ENCODE measurements at regions not wholly inside any gene's neighbourhood (a gene's known extent, or its start where the extent isn't known, plus 50 kb on each side); places are given as distances from the start of the nearest gene placed in this dataset.
"Not testable (repeated sequence)": the region's sequence is repeated elsewhere in the genome, so short reads cannot be mapped to it uniquely, and the experiment has no call there.

GRCh38 chr5:62221881-62222280 lies 84.1 kb upstream of the KIF2A start:
- DNase-seq (ENCODE audit: low spot score); ATAC-seq; H3K4me3 Mint-ChIP-seq; H3K36me3 Mint-ChIP-seq; H3K27ac Mint-ChIP-seq; H3K9me3 Mint-ChIP-seq: not testable (repeated sequence)
- peaks cover 13 to 16% of the 10 kb centered on the region in 2 donors for H3K4me1 Mint-ChIP-seq (ENCODE audit: low read depth in 2 of 2)
- peaks cover 17 to 34% of the 10 kb centered on the region in 2 donors for H3K27me3 Mint-ChIP-seq

- ATAC-seq, result not testable (repeated sequence)
These were observed 83.7 kb upstream of the KIF2A start for GRCh38 chr5:62222305-62222704.

GRCh38 chr5:62223312-62223670 lies 82.7 kb upstream of the KIF2A start:
- Mint-ChIP-seq H3K27ac (peak overlapping the region; percentile 74 to 87), H3K4me3 (peak overlapping the region; percentile 96), H3K4me1 (ENCODE audit: low read depth in 2 of 2) (peaks cover 17 to 19% of the 10 kb centered on the region in 2 donors), H3K27me3 (peaks cover 21 to 35% of the 10 kb centered on the region in 2 donors)
- not testable (repeated sequence) for H3K9me3 Mint-ChIP-seq, H3K36me3 Mint-ChIP-seq
- DNase-seq (ENCODE audit: low spot score), result peak; percentile 80
- ATAC-seq, result peak; percentile 94 to 96

More at GRCh38 chr5:62222305-62222704, 83.7 kb upstream of the KIF2A start:
- Mint-ChIP-seq H3K27me3 (peaks cover 21 to 38% of the 10 kb centered on the region in 2 donors), H3K4me1 (ENCODE audit: low read depth in 2 of 2) (peaks cover 14 to 16% of the 10 kb centered on the region in 2 donors)
- H3K27ac Mint-ChIP-seq; DNase-seq (ENCODE audit: low spot score); H3K36me3 Mint-ChIP-seq; H3K4me3 Mint-ChIP-seq; H3K9me3 Mint-ChIP-seq: not testable (repeated sequence)

- H3K9me3 Mint-ChIP-seq; H3K36me3 Mint-ChIP-seq; ATAC-seq; DNase-seq (ENCODE audit: low spot score): not testable (repeated sequence)
- peaks cover 20 to 22% of the 10 kb centered on the region in 2 donors for H3K4me1 Mint-ChIP-seq (ENCODE audit: low read depth in 2 of 2)
- H3K27ac Mint-ChIP-seq, result peak overlapping the region; percentile 74 to 87
- H3K27me3 Mint-ChIP-seq, result peaks cover 17 to 26% of the 10 kb centered on the region in 2 donors
- H3K4me3 Mint-ChIP-seq, result peak overlapping the region; percentile 96
These were observed 80.9 kb upstream of the KIF2A start for GRCh38 chr5:62224987-62225601.

- DNase-seq (ENCODE audit: low spot score); ATAC-seq; H3K9me3 Mint-ChIP-seq; H3K36me3 Mint-ChIP-seq; H3K4me3 Mint-ChIP-seq: not testable (repeated sequence)
- peaks cover 11 to 15% of the 10 kb centered on the region in 2 donors for H3K4me1 Mint-ChIP-seq (ENCODE audit: low read depth in 2 of 2)
- H3K27ac Mint-ChIP-seq, result peak overlapping the region in 1 of 2 donors; percentile 81
- H3K27me3 Mint-ChIP-seq, result peaks cover 7 to 11% of the 10 kb centered on the region in 2 donors
These were observed 75.1 kb upstream of the KIF2A start for GRCh38 chr5:62230876-62231388.

GRCh38 chr5:62231576-62231975 lies 74.4 kb upstream of the KIF2A start:
- ATAC-seq, result no peak
- H3K4me3 Mint-ChIP-seq, result no peak overlapping the region
- H3K36me3 Mint-ChIP-seq, result no peaks in the 10 kb centered on the region
- peak overlapping the region in 1 of 2 donors; percentile 81 for H3K27ac Mint-ChIP-seq
- H3K9me3 Mint-ChIP-seq, result no peaks in the 10 kb centered on the region
- DNase-seq (ENCODE audit: low spot score), result no peak
- peaks cover 11 to 15% of the 10 kb centered on the region in 2 donors for H3K4me1 Mint-ChIP-seq (ENCODE audit: low read depth in 2 of 2)
- peaks cover 7 to 11% of the 10 kb centered on the region in 2 donors for H3K27me3 Mint-ChIP-seq

GRCh38 chr5:62232218-62232617 lies 73.8 kb upstream of the KIF2A start:
- DNase-seq (ENCODE audit: low spot score); H3K27me3 Mint-ChIP-seq; H3K4me3 Mint-ChIP-seq; ATAC-seq; H3K36me3 Mint-ChIP-seq; H3K9me3 Mint-ChIP-seq: not testable (repeated sequence)
- H3K4me1 Mint-ChIP-seq (ENCODE audit: low read depth in 2 of 2), result peaks cover 8 to 15% of the 10 kb centered on the region in 2 donors
- peak overlapping the region in 1 of 2 donors; percentile 81 for H3K27ac Mint-ChIP-seq

GRCh38 chr5:62233083-62234046 lies 72.6 kb upstream of the KIF2A start:
- H3K27me3 Mint-ChIP-seq; H3K4me3 Mint-ChIP-seq; H3K36me3 Mint-ChIP-seq; DNase-seq (ENCODE audit: low spot score); H3K9me3 Mint-ChIP-seq: not testable (repeated sequence)
- ATAC-seq, result peak; percentile 71 to 90
- H3K4me1 Mint-ChIP-seq (ENCODE audit: low read depth in 2 of 2), result peaks cover 5 to 12% of the 10 kb centered on the region in 2 donors
- H3K27ac Mint-ChIP-seq, result peak overlapping the region; percentile 19 to 31

GRCh38 chr5:62236593-62236992 lies 69.4 kb upstream of the KIF2A start:
- not testable (repeated sequence) for H3K4me3 Mint-ChIP-seq; H3K36me3 Mint-ChIP-seq; DNase-seq (ENCODE audit: low spot score); H3K9me3 Mint-ChIP-seq; H3K27me3 Mint-ChIP-seq
- peak in 1 of 2 donors; percentile 80 for ATAC-seq
- H3K27ac Mint-ChIP-seq, result peak overlapping the region in 1 of 2 donors; percentile 57
- H3K4me1 Mint-ChIP-seq (ENCODE audit: low read depth in 2 of 2), result peaks cover 3 to 15% of the 10 kb centered on the region in 2 donors

GRCh38 chr5:62237944-62238343 lies 68.1 kb upstream of the KIF2A start:
- H3K27ac Mint-ChIP-seq; H3K36me3 Mint-ChIP-seq; H3K27me3 Mint-ChIP-seq; H3K9me3 Mint-ChIP-seq; H3K4me3 Mint-ChIP-seq; ATAC-seq; DNase-seq (ENCODE audit: low spot score): not testable (repeated sequence)
- peaks cover 6 to 15% of the 10 kb centered on the region in 2 donors for H3K4me1 Mint-ChIP-seq (ENCODE audit: low read depth in 2 of 2)

GRCh38 chr5:62238584-62238983 lies 67.4 kb upstream of the KIF2A start:
- H3K9me3 Mint-ChIP-seq; H3K36me3 Mint-ChIP-seq; H3K27ac Mint-ChIP-seq; H3K27me3 Mint-ChIP-seq; H3K4me3 Mint-ChIP-seq; DNase-seq (ENCODE audit: low spot score); ATAC-seq: not testable (repeated sequence)
- H3K4me1 Mint-ChIP-seq (ENCODE audit: low read depth in 2 of 2), result peaks cover 5 to 10% of the 10 kb centered on the region in 2 donors

GRCh38 chr5:62240494-62240893 lies 65.5 kb upstream of the KIF2A start:
- not testable (repeated sequence) for ATAC-seq; H3K4me3 Mint-ChIP-seq; H3K27ac Mint-ChIP-seq; H3K36me3 Mint-ChIP-seq; DNase-seq (ENCODE audit: low spot score); H3K4me1 Mint-ChIP-seq (ENCODE audit: low read depth in 2 of 2); H3K27me3 Mint-ChIP-seq; H3K9me3 Mint-ChIP-seq

- H3K27me3 Mint-ChIP-seq; H3K36me3 Mint-ChIP-seq; H3K27ac Mint-ChIP-seq; ATAC-seq; DNase-seq (ENCODE audit: low spot score); H3K9me3 Mint-ChIP-seq; H3K4me3 Mint-ChIP-seq; H3K4me1 Mint-ChIP-seq (ENCODE audit: low read depth in 2 of 2): not testable (repeated sequence)
These were observed 64.0 kb upstream of the KIF2A start for GRCh38 chr5:62242000-62242399.

- H3K36me3 Mint-ChIP-seq; H3K9me3 Mint-ChIP-seq; H3K4me3 Mint-ChIP-seq; H3K27me3 Mint-ChIP-seq; DNase-seq (ENCODE audit: low spot score); ATAC-seq; H3K4me1 Mint-ChIP-seq (ENCODE audit: low read depth in 2 of 2): not testable (repeated sequence)
- peak overlapping the region in 1 of 2 donors; percentile 32 for H3K27ac Mint-ChIP-seq
These were observed 63.0 kb upstream of the KIF2A start for GRCh38 chr5:62243046-62243445.
